ENCODE measurements at regions not wholly inside any gene's neighbourhood (a gene's known extent, or its start where the extent isn't known, plus 50 kb on each side); places are given as distances from the start of the nearest gene placed in this dataset.

DNA sequence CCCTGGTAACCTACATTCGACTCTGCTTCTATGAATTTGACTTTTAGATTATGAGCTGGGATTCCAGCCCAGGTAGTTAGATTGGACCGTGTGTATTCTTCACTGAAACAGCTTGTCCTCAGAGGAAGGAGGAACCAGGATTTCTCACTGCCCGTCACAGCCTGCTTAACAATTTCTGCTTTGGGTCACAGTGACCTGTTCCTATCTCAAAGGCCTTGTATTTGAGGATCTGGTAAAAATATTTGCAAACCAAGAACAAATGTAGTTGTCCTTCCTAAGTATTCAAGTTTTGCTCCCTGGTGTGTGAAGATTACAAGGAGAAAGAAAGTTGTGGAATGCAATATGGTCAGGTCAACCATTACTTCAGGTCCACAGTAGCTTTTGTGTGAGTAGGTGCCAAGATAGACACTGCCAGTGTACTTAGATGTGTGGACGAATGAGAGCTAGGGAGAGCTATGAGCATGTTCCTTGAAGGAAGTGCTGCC lies 55.1 kb downstream of the KIF4B start:
- no peak for DNase-seq (ENCODE audit: low read depth in 2 of 2)

DNA sequence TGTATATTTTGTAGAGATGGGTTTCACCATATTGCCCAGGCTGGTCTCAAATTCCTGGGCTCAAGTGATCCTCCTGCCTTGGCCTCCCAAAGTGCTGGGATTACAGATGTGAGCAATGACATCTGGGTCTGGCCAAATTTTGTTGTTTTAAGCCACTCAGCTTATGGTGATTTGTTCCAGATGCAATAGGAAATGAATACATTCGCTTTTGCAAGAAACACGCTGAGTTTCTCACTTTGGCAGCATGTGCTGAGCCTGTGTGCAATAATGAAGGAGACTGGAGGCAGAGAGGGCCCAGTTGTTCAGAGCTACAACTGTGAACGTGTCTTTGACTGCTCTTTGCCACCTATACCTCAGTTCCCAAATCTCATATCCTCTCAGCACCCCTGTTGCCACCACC lies 56.4 kb downstream of the KIF4B start:
- DNase-seq (ENCODE audit: low read depth in 2 of 2), result no peak

DNA sequence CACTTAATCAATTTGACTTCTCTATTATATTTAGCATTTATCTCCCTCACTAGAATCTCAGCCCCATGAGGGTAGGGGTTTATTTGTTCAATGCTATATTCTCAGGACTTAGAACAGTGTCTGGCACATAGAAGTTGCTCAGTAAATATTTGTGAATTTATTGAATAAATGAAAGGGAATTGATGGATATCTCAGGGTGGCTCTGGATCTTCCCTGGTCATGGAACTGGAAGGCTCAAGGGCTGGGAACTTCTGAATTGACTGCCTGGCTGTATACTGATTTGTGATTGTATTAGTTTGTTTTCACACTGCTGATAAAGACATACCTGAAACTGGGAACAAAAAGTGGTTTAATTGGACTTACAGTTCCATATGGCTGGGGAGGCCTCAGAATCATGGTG lies 57.2 kb downstream of the KIF4B start:
- DNase-seq (ENCODE audit: low read depth in 2 of 2), result no peak

DNA sequence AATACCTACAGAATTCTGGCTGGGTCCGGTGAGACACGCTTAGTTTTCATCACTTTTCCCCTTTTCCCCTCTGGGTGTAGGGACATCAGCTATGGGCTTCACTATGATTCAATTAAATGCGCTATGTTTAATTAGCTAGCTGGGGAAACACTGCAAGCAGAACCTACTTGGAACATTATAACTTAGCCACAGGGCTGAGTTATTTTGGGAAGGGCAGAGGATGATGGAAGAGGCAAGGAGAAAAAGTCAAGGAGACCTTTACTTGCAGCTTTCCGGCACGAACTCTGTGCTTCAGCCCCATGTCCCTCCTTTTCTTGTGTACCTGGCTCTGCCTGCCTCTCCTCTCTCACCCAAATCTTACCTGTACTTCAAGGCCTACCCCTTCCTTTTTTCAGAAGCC lies 62.8 kb downstream of the KIF4B start:
- no peak for DNase-seq (ENCODE audit: low read depth in 2 of 2)

DNA sequence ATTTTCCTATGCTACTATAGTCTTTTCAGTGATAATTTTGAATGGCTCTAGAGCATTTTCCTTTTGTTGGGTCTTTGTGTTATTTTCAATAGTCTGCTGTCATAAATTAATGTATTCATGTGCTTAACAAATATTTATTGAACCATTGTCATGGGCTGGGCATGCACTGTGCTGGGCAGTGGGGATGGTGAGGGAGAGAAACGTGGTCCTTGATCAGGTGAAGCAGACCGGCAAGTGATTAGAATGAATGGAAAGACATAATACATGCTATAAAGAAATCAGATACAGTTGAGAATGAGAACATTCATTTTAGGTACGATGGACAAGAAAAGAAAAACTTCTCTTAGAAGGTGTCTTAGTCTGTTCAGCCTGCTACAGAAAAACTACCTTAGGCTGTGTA lies 66.1 kb downstream of the KIF4B start:
- no peak for DNase-seq (ENCODE audit: low read depth in 2 of 2)

DNA sequence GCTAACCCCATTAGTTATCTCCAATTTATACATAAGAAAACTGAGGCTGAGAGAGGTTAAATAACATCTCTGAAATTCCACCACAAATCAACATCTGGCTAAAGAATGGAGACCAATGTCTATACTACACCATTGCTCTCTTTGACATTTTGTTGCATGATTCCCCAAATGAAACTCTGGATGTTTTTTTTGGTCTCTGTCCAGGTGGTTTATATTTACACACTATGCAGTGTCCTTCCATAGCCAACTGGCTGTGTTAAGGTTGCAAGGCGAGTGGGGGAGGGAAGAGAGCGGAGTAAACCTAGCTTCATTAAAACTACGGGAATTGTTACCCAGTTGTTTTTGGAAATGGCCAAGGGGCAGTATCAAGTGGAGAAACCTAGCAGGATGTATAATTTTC lies 67.2 kb downstream of the KIF4B start:
- no peak for DNase-seq (ENCODE audit: low read depth in 2 of 2)

DNA sequence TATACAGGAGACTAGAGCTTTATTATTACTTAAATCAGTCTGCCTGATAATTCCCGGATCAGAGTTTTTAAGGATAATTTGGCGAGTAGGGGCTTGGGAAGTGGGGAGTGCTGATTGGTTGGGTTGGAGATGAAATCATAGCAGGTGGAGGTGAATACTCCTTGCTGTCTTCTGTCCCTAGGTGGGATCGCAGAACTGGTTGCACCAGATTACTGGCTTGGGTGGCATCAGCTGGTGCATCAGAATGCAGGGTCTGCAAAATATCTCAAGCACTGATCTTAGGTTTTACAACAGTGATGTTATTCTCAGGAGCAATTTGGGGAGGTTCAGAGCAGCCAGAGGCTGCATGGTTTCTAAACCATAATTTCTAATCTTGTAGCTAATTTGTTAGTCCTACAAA lies 68.1 kb downstream of the KIF4B start:
- DNase-seq (ENCODE audit: low read depth in 2 of 2), result no peak

DNA sequence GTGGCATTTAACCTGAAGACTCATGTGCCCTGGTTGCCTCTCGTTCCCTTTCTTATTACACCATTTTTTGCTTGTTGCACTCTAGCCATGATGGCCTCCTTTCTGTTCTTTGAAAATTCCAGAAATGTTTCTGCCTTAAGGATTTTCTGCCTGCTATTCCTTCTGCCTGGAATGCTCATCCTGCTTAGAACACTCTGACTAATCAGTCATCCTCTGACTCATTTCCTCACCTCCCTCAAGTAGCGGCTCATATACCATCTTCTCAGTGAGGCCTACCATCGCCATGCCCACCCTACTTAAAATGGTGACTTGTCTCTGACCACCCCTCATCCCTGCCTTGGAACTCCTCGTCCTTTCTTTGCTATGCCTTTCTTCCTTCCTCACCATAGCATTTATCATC lies 68.8 kb downstream of the KIF4B start:
- no peak for DNase-seq (ENCODE audit: low read depth in 2 of 2)

DNA sequence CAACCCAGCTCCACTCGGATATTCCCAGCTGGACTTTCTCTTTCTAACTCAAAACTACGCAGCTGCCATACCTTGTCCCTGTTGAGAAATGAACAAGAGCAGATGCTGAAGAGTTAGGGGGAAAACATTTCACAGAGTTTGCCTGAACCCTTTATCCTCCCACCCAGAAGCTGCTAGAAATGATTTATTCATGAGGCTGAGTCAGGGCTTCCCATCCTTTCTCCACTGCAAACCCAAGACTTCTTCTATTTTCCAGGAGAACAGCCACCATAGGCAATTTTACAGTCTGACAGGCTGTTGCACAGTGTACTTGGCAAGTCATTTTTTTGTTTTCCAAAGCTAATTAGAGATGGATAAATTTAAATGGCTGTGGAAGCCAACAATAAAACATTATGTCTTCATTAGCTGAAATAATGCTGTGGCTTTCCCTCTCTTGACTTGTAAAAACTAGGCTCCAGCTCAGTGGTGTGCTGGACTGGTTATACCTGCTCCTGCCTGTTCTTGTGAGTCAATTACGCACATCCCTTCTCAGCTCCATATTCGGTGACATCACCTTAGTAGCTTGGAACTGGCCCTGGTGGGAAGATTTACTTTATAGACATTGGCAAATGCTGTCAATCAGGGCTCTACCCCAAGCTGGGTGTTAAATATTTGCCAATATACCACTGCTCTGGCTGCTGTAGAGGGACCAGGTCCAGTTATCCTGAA lies 71.9 kb downstream of the KIF4B start:
- no peak for DNase-seq (ENCODE audit: low read depth in 2 of 2)

DNA sequence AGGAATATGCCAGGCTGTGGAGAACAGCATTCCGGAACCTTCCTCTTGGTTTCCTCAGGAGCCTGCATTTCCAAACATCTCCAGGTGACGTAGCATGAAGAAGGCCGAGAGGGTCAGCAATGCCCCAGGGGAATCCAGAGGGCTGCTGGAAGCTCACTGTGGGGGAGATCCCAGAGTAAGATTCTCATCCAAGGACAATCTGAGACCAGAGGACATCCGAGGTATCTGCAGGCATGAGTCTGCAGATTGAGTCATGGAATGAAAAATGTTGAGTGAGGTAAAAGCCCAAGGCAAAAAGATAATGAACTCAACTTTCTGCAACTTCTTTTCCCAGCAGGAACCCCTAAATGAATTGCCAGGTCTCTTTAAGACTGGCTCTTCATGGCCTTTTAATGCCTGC lies 73.5 kb downstream of the KIF4B start:
- no peak for DNase-seq (ENCODE audit: low read depth in 2 of 2)

DNA sequence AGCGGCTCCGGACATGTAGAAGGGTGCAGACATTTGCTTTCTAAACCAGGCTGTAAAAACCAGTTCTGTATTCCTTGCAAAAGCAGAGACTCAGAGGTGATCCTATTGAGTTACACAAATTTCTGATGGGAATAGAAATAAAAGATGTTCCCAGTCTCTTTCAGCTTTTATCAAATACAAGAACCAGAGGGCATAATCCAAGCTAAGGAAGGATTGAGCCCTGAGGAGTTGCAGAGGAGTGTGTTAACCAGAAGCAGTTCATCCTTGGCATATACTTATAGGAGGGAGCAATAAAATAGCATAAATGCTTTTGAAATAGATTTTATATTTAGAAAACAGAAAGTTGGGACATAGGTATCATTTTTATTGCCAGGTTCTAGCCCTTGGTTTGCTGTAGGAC lies 75.3 kb downstream of the KIF4B start:
- DNase-seq (ENCODE audit: low read depth in 2 of 2), result no peak

DNA sequence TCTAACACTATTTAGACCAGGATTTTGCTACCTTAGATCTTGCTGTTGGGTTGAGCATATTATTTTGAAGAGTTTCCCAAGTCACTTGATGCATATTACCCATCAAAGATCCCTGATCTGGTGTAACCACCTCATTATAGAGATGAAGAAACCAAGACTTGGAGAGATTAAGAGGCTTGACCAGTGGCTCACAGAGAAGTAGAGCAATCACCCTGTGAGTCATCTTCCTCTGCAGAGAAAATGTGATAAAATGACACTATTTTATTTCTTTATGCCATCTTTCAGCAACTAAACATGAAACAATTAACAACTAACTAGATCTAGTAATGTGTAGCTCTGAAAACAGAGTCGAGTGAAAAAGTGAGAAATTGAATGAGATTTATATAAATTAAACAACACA lies 76.1 kb downstream of the KIF4B start:
- DNase-seq (ENCODE audit: low read depth in 2 of 2), result no peak

DNA sequence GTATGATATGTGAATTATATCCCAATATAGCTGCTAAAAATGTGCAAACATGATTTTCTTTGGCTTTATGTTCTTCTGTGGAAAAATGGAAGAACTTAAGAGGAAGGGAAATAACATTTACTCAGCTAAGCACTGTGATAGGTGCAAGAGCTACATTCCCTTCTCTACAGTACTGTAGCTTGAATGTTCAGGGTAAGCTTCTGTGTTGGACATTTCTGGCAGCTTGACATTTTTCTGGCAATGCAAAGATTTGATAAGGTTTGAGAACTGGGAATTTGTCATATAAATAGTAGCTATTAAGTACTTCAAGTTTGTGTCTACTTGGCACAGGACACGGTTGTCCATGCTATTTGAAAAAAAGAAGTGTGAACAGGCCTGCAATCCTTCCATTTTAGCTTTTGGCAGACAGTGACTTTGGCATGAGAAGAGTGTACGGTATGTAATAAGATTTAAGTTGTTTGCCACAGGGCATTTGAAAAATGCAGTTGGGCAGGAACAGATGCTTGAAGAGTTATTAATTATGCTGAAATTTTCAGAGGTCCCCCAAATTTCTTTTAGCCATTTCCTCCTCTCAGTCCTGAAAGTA lies 77.6 kb downstream of the KIF4B start:
- no peak for DNase-seq (ENCODE audit: low read depth in 2 of 2)

DNA sequence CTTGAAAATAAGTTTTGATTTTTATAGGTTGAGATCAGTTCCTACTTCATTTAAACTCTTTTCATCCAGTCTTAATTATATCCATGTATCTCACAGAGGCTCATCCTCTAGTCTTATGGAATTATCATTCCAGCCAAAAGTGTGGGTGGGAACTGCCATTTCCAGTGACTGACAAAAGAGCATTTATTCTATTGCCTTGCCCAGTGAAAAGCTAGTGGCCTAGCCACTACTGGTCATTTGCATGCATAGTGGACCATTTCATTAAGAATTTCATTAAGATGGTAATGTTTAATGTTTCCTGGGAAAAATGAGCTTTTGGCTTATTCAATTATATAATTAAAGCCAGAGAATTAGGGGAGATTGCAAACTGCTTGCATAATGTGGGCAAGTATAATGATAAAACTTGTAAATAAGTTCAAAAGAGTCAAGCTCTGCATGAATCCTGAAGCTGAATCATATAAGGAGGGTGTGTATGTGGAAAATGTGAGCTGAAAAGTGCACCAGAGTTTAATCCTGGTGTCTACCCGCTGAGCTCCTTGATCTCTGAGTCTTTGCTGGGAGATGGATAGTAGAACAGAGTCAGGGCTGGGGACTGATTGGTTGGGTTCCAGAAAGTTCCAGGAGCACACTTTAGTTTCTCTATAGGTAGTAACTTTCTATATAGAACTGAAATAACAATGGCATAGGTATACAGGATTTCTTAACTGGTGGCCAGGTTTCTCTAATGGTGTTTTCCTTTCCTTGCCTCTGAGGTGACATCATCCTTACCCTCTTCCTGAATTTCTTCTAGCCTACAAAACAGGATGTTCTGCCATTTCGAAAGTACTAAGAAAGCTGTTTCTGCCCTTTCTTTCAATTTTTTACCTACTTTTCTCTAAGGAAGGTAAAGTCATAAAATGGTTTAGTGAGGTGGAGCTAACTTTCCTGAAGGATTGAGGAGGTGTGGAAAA lies 78.5 kb downstream of the KIF4B start:
- DNase-seq (ENCODE audit: low read depth in 2 of 2), result no peak

DNA sequence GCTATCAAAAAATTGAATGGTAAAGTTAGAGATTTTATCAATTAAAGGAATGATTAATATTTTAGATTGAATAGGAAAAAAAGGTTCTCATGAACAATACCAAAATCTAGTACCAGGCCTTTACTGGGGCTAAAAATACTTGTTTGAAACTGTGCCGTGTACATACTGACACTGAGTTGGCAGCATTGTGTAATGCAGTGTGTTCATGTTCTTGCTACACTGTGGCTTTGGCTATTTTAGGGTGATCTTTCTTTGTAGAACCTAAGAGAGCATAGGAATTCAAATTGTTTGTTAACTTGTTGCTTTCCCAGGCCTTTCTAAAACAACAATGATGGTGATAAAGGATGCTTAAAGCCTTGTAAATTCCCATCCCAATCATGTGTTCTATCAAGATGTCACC lies 80.9 kb downstream of the KIF4B start:
- no peak for DNase-seq (ENCODE audit: low read depth in 2 of 2)

DNA sequence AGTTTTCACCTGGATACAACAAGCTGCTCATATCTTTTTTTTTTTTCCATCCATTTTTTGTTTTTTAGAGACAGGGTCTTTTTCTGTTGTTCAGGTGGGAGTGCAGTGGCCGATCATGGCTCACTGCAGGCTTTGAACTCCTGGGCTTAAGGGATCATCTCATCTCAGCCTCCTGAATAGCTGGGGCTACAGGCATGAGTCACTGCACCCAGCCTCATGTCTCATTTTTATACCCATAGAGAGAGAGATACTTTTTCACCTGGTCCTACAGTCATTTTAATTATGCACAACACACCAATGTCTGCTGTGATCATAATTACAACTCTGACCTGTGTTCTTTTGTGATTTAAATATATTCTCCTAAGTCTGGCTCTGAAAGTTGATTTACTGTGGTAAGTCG lies 84.4 kb downstream of the KIF4B start:
- no peak for DNase-seq (ENCODE audit: low read depth in 2 of 2)

DNA sequence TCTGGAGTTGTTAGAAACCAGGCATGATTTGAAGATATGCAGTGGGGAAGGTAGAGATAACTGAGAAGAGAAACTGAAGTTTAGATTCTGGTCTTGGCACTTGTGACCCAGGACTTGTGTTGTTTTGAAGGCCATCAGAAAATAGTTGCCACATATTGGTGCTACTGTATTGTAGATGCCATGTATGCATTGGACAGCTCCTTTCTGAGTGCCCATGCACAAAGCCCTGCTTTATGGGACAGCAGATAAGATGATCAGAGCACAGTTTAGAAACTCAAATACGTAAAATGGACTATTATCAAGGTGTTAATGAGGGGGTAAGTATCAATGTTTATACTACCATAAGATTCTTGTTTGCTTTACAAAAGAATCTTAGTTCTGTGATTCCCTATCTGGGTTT lies 84.9 kb downstream of the KIF4B start:
- no peak for DNase-seq (ENCODE audit: low read depth in 2 of 2)

DNA sequence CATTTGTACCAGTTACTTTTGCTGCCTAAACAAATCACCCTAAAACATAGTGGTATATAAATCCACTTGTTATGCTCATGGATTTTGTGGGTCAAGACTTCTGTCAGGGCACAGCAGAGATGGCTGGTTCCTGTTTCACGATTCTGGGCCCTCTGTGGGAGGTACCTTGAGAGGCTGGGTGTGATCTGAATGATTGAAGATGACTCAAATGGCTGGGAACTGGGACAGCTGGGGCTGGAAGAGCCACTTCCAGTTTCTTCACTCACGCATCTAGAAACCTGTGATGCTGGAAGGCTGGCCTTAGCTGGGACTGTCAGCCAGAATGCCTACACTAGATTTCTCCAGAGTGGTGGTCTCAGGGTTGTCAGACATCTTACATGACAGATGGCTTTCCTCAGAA lies 88.1 kb downstream of the KIF4B start:
- DNase-seq (ENCODE audit: low read depth in 2 of 2), result no peak

DNA sequence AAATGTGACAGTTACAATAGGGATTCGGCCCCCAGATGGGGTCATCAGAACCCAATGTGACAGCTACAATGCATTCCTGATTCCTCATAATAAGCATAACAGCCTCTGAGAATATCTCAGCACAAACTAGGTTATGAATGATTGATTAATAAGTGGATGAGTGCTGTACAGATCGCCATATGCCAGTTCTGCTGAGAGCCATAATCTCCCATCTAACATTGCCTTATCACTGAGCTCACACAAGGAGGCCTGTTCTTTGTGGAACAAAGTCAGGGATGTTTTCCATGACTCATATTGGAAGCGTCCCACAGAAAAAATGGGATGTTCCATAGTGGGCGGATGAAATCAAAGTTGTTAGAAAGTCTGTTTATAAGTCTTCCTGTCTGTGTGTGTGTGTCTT lies 89.6 kb downstream of the KIF4B start:
- no peak for DNase-seq (ENCODE audit: low read depth in 2 of 2)

DNA sequence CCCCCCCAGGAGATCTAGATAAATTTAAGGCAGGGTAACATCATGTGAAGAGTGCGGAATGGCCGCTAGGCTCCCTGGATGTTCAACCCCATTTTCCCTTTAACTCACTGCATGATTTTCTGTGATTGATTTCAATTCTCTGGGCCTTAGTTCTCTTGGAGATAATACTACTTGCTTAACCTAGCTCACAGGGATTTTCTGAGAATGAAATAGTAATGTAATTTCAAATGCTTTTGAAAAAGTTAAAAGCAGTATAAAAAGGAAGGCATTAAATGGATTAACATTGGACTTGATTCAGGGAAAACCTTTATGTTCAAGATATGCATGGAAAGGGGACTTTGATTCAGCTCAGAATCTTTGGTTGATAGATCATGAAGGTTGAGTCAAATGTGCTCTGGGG lies 90.9 kb downstream of the KIF4B start:
- DNase-seq (ENCODE audit: low read depth in 2 of 2), result no peak

DNA sequence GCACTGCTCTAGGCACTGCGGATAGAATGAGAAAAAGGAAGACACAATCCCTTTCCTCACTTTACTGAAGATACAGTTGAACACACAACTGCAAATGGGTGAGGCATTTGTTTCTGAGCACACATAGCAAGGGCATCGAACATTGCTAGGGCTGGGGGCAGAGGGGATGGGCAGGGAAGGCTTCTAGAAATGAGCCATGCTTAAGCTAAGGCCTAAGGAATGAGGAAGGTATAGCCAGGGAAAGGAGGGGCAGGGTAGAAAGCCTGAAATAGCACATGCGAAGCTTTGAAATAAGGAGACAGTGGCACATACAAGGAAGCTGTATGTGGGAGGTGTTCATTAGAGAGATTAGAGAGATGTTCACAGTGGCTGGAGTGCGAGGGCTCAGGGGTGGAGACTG lies 92.7 kb downstream of the KIF4B start:
- DNase-seq (ENCODE audit: low read depth in 2 of 2), result no peak

DNA sequence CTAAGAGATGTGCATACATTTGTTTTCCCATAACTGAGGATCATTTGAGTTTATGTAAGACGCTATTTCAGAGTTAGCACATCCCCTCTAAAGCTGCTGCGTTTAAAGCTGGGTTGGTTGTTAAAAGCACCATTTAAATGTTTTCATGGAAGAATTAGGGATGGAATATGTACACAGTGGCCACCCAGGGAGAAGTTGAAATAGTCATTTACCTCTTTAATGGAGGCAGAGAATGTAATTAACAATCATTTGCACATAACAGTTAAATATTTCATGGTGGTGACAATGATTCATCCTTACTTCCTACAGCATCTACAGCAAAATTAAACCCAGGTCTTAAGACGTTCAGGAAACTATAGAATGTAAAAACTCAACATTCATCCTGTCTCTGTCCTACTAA lies 100.3 kb downstream of the KIF4B start:
- no peak for DNase-seq (ENCODE audit: low read depth in 2 of 2)

DNA sequence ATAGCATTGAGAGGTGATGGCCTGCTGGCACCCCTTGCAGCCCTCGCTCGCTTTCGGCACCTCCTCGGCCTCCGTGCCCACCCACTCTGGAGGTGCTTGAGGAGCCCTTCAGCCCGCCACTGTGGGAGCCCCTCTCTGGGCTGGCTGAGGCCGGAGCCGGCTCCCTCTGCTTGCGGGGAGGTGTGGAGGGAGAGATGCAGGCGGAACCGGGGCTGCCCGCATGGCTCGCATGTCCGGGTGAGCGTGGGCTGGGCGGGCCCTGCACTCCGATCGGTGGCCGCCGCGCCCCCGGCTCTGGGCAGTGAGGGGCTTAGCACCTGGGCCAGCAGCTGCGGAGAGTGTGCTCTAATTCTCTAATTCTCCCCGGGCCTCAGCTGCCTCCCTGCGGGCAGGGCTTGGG lies 101.1 kb downstream of the KIF4B start:
- DNase-seq (ENCODE audit: low read depth in 2 of 2), result no peak
